ENCODE measurements at regions not wholly inside any gene's neighbourhood (a gene's known extent, or its start where the extent isn't known, plus 50 kb on each side); places are given as distances from the start of the nearest gene placed in this dataset.

DNA sequence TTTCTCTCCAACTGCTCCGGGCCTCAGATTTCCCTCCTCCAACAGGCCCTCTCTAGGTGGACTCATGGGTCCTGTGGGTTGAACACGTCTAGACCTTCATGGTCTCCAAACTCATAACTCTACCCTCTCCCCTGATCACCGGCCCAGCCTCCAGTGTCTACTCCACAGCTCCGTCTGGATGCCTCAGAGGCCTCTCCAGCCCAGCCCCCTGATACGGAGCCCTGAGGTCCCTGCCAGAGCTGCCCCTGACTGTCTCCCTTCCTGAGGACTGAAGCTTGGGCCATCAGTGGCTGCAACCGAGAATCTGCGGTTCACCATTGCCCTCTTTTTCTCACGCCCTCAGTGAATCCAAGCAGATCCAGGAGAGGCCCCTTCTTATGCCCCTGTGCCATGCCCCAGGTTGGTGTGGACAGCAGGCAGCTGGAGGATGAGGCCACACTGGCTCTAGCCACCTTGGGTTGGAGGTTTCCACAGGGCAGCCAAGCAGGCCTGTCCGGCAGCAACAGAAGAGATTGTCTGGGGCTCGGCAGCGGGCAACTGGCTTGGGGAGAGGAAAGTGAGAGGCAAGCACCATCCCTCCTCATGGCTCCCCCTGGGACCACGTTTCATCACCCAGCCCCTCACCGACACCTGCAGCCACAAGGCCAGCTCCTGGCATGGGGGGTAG, 104.6 kb upstream of the FGF3 start:
- no peak overlapping the region for H3K56ac ChIP-seq (ENCODE audit: insufficient read length, low read depth, low read length)
- peaks cover 66% of the 10 kb centered on the region for H3K27me3 Mint-ChIP-seq (ENCODE audit: low read depth)
- peaks cover 0 to 11% of the 10 kb centered on the region in 2 experiments; a peak in 3 of 4 replicates for H3K4me1 Mint-ChIP-seq
- H4K5ac ChIP-seq (ENCODE audit: insufficient read length, low read depth, low read length) = no peak overlapping the region
- no peak overlapping the region for H4K8ac ChIP-seq (replicated peaks; ENCODE audit: insufficient read length, low read depth, low read length)
- H3T11ph ChIP-seq (ENCODE audit: low read length) = no peak overlapping the region
- H3K27me3 ChIP-seq (ENCODE audit: insufficient read depth, low read length) = no peaks in the 10 kb centered on the region; the same call in 1 of the 2 replicates
- no peaks in the 10 kb centered on the region for H4K20me1 ChIP-seq (ENCODE audit: control insufficient read depth, insufficient read depth, insufficient read length)
- H3K4ac ChIP-seq (ENCODE audit: low read depth, low read length) = no peak overlapping the region
- no peak overlapping the region; the same call in 1 of the 2 replicates for H3K14ac ChIP-seq (ENCODE audit: insufficient read depth, low read length)
- H3K79me2 ChIP-seq (ENCODE audit: insufficient read depth, low read length) = no peaks in the 10 kb centered on the region
- H2AFZ ChIP-seq (ENCODE audit: low read length) = no peak overlapping the region
- H2BK120ac ChIP-seq (ENCODE audit: low read depth, low read length, poor library complexity, severe bottlenecking) = no peak overlapping the region
- no peaks in the 10 kb centered on the region for H3K9me3 Mint-ChIP-seq
- H2BK5ac ChIP-seq (ENCODE audit: insufficient read length, low read length) = no peak overlapping the region
- TF ChIP-seq, protein P1, sequence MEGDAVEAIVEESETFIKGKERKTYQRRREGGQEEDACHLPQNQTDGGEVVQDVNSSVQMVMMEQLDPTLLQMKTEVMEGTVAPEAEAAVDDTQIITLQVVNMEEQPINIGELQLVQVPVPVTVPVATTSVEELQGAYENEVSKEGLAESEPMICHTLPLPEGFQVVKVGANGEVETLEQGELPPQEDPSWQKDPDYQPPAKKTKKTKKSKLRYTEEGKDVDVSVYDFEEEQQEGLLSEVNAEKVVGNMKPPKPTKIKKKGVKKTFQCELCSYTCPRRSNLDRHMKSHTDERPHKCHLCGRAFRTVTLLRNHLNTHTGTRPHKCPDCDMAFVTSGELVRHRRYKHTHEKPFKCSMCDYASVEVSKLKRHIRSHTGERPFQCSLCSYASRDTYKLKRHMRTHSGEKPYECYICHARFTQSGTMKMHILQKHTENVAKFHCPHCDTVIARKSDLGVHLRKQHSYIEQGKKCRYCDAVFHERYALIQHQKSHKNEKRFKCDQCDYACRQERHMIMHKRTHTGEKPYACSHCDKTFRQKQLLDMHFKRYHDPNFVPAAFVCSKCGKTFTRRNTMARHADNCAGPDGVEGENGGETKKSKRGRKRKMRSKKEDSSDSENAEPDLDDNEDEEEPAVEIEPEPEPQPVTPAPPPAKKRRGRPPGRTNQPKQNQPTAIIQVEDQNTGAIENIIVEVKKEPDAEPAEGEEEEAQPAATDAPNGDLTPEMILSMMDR (conservative IDR thresholded peaks at IDR 0.05) = no peak
- H3K4me2 ChIP-seq (ENCODE audit: insufficient read depth, insufficient read length, low read length) = no peak overlapping the region
- H3K27ac ChIP-seq (ENCODE audit: insufficient read length, low read depth, low read length) = no peak overlapping the region
- H3K4me1 ChIP-seq (ENCODE audit: insufficient read depth, low read length) = no peaks in the 10 kb centered on the region
- H2BK20ac ChIP-seq (ENCODE audit: low read depth, low read length, poor library complexity, severe bottlenecking) = no peak overlapping the region
- no peak overlapping the region for H4K91ac ChIP-seq (ENCODE audit: insufficient read length, low read depth, low read length)
- no peak overlapping the region for H2BK12ac ChIP-seq (ENCODE audit: insufficient read length, low read depth, low read length)
- H3K36me3 Mint-ChIP-seq (ENCODE audit: insufficient read depth in 1 of 3, low read depth in 3 of 3) = no peaks in the 10 kb centered on the region
- H3K4me3 Mint-ChIP-seq = no peak overlapping the region
- no peak overlapping the region for H3K18ac ChIP-seq (ENCODE audit: insufficient read length, low read depth, low read length)
- DNase-seq = no peak
- no peak overlapping the region for H3K23ac ChIP-seq (ENCODE audit: insufficient read length, low read depth, low read length)
- peak overlapping the region in 1 of 3 experiments; percentile 48; a peak in 1 of 7 replicates for H3K27ac Mint-ChIP-seq
- WGBS (ENCODE audit: extremely low coverage, insufficient read length, low lambda C conversion rate) = no CpG with 5 or more reads among the region's 13 CpGs
- no peaks in the 10 kb centered on the region for H3K9me3 ChIP-seq (ENCODE audit: control insufficient read depth, low read depth, low read length)
- no peak overlapping the region for H3K9ac ChIP-seq (ENCODE audit: extremely low read depth, insufficient read length, low read length)
- no peaks in the 10 kb centered on the region for H3K23me2 ChIP-seq (ENCODE audit: insufficient read length, low read depth, low read length, poor library complexity, severe bottlenecking)
- no peak overlapping the region for H2BK15ac ChIP-seq (ENCODE audit: low read depth, low read length)
- H2AK5ac ChIP-seq (ENCODE audit: insufficient read length, low read length) = no peak overlapping the region
- H3K79me1 ChIP-seq (ENCODE audit: insufficient read depth, low read depth, low read length, poor library complexity, severe bottlenecking) = no peaks in the 10 kb centered on the region
